ENCODE measurements at regions not wholly inside any gene's neighbourhood (a gene's known extent, or its start where the extent isn't known, plus 50 kb on each side); places are given as distances from the start of the nearest gene placed in this dataset.

DNA sequence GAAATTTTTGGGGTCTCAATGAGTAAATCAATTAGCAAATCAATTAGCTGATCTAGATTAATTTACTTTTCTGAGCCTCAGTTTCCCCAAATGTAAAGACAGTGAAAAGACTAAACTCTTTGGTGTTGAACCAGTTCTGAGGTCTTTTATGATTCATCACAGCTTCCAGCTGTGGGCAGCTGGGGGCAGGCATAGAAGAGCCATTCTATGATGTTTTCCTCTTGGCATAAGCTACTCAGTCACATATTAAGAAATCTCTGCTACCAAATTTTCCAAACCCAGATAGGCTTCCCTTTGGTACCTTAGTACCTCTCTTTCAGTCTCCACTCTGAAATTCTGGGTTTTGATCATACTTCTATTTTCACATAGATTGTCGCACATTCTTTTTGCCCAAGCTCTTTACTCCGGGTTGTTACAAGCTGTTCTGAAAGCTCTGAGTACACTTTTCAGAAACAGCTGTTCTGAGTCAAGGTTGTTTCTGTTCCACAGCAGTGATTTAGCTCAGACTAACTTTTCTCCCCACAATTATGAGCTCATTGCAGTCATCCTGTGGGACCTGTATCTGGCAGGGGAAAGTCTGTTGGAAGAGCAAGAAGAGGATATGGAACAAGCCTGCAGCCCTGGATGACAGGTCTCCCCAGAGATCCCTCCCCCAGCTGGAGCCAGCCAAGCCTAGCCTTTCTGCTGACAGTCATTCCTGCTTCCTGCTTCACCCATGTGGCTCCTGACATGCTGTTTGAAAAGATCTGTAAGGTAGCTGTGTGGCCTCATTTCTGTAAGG, 599.6 kb upstream of the GHITM start:
- Histone ChIP-seq H3K9me2 (ENCODE audit: low read depth, low read length) (no peaks in the 10 kb centered on the region), H3K27ac (ENCODE audit: low read depth, low read length, poor library complexity, severe bottlenecking) (no peak overlapping the region), H3K4me3 (ENCODE audit: low read depth, low read length, poor library complexity, severe bottlenecking) (no peak overlapping the region), H3K79me2 (ENCODE audit: insufficient read depth, low read length) (no peaks in the 10 kb centered on the region), H3K27me3 (ENCODE audit: insufficient read depth, low read length) (no peaks in the 10 kb centered on the region), H2AFZ (ENCODE audit: low read length) (no peak overlapping the region), H3K9me3 (ENCODE audit: low read length) (no peaks in the 10 kb centered on the region), H3K9ac (ENCODE audit: low read length) (no peak overlapping the region), H3F3A (ENCODE audit: insufficient read depth, low read length) (no peaks in the 10 kb centered on the region), H3K4me2 (ENCODE audit: low read length) (no peak overlapping the region), H4K20me1 (ENCODE audit: insufficient read depth, low read length) (no peaks in the 10 kb centered on the region), H3K36me3 (ENCODE audit: insufficient read depth, low read length) (no peaks in the 10 kb centered on the region), H3K4me1 (ENCODE audit: insufficient read depth, low read length, severe bottlenecking) (no peaks in the 10 kb centered on the region)
- TF ChIP-seq EZH2 (IDR thresholded peaks at IDR 0.05; ENCODE audit: borderline replicate concordance, low read length) (no peak), CTCF (IDR thresholded peaks at IDR 0.05; ENCODE audit: low read length) (no peak)

- no peak overlapping the region for H3K4me3 ChIP-seq (ENCODE audit: low read depth, low read length, poor library complexity, severe bottlenecking)
- H3K4me2 ChIP-seq (ENCODE audit: low read length), result no peak overlapping the region
- H3K9me3 ChIP-seq (ENCODE audit: low read length), result no peaks in the 10 kb centered on the region
- no peaks in the 10 kb centered on the region for H3K36me3 ChIP-seq (ENCODE audit: insufficient read depth, low read length)
- H4K20me1 ChIP-seq (ENCODE audit: insufficient read depth, low read length), result no peaks in the 10 kb centered on the region
- H3K79me2 ChIP-seq (ENCODE audit: insufficient read depth, low read length), result no peaks in the 10 kb centered on the region
- no peaks in the 10 kb centered on the region for H3F3A ChIP-seq (ENCODE audit: insufficient read depth, low read length)
- no peaks in the 10 kb centered on the region for H3K27me3 ChIP-seq (ENCODE audit: insufficient read depth, low read length)
- no peak overlapping the region for H3K9ac ChIP-seq (ENCODE audit: low read length)
- H3K4me1 ChIP-seq (ENCODE audit: insufficient read depth, low read length, severe bottlenecking), result no peaks in the 10 kb centered on the region
- TF ChIP-seq CTCF (IDR thresholded peaks at IDR 0.05; ENCODE audit: low read length) (no peak), EZH2 (IDR thresholded peaks at IDR 0.05; ENCODE audit: borderline replicate concordance, low read length) (no peak)
- H2AFZ ChIP-seq (ENCODE audit: low read length), result no peak overlapping the region
- H3K9me2 ChIP-seq (ENCODE audit: low read depth, low read length), result no peaks in the 10 kb centered on the region
- H3K27ac ChIP-seq (ENCODE audit: low read depth, low read length, poor library complexity, severe bottlenecking), result no peak overlapping the region
Measured at GRCh38 chr10:83541046-83541445, 598.3 kb upstream of the GHITM start.

DNA sequence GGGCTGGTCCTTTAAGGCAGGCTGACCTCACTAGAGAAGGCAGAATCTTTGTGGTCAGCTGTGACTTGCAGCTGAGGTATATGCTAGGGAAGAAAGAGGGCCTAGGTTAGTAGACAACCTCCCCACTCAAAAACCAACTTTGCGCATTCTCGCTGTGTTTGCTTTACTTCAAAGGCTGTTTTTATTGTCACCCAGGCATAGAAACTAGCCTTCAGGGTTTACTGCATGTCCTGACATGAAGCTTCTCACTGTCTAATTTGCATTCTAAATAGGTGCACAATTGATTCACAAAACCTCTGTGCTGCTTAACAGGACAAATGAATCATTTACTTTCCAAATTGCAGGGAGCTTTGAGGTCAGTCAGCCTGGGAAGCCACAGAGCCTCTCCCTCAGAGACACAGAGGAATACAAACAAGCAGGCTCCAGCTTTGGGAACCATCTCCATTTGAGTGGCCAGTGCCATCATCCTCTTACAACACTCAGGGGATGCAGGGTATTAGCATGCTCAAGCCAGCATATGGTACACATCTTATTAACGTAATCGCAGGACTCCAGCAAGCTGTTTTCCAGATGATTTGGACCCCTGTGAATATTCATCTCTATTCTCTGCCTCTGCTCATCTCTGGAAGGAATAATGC, 596.4 kb upstream of the GHITM start:
- Histone ChIP-seq H2AFZ (ENCODE audit: low read length) (no peak overlapping the region), H3K27me3 (ENCODE audit: insufficient read depth, low read length) (no peaks in the 10 kb centered on the region), H3K9ac (ENCODE audit: low read length) (no peak overlapping the region), H3K4me2 (ENCODE audit: low read length) (no peak overlapping the region), H3K36me3 (ENCODE audit: insufficient read depth, low read length) (no peaks in the 10 kb centered on the region), H3K4me3 (ENCODE audit: low read depth, low read length, poor library complexity, severe bottlenecking) (no peak overlapping the region), H3F3A (ENCODE audit: insufficient read depth, low read length) (no peaks in the 10 kb centered on the region), H3K9me3 (ENCODE audit: low read length) (no peaks in the 10 kb centered on the region), H3K79me2 (ENCODE audit: insufficient read depth, low read length) (no peaks in the 10 kb centered on the region), H3K27ac (ENCODE audit: low read depth, low read length, poor library complexity, severe bottlenecking) (no peak overlapping the region), H4K20me1 (ENCODE audit: insufficient read depth, low read length) (no peaks in the 10 kb centered on the region), H3K9me2 (ENCODE audit: low read depth, low read length) (no peaks in the 10 kb centered on the region), H3K4me1 (ENCODE audit: insufficient read depth, low read length, severe bottlenecking) (no peaks in the 10 kb centered on the region)
- TF ChIP-seq EZH2 (IDR thresholded peaks at IDR 0.05; ENCODE audit: borderline replicate concordance, low read length), result no peak

Measured in OCI-LY1 (cell line).